Limb (tissue), 2 donors: ENCODE measurements at regions not wholly inside any gene's neighbourhood (a gene's known extent, or its start where the extent isn't known, plus 50 kb on each side); places are given as distances from the start of the nearest gene placed in this dataset.

Experiments
- DNase-seq, 2 donors: peaks; one replicate each; pipeline ENCODE4 v3.0.0-alpha.2; 2016; ENCODE audit errors: extremely low spot score in 2 of 2

DNA sequence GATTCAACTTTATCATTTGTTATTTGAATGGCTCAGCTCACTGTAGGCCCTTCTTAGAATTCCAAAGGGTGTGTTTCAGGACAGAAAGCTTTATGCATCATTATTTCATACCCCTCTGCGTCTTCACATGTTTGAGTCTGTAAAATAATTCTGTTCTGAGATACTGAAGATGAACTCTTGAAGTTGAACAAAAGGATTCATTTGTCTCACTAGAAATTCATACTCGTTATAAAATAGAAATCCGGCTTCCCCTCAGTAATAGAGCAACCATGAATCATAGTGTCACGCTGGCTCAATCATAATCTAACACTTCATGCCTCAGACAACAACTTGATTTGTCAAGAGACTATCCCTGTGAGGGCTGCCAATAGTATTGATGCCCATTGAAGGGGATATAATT, 1015.4 kb upstream of the SEMA6D start:
- DNase-seq, result no peak

DNA sequence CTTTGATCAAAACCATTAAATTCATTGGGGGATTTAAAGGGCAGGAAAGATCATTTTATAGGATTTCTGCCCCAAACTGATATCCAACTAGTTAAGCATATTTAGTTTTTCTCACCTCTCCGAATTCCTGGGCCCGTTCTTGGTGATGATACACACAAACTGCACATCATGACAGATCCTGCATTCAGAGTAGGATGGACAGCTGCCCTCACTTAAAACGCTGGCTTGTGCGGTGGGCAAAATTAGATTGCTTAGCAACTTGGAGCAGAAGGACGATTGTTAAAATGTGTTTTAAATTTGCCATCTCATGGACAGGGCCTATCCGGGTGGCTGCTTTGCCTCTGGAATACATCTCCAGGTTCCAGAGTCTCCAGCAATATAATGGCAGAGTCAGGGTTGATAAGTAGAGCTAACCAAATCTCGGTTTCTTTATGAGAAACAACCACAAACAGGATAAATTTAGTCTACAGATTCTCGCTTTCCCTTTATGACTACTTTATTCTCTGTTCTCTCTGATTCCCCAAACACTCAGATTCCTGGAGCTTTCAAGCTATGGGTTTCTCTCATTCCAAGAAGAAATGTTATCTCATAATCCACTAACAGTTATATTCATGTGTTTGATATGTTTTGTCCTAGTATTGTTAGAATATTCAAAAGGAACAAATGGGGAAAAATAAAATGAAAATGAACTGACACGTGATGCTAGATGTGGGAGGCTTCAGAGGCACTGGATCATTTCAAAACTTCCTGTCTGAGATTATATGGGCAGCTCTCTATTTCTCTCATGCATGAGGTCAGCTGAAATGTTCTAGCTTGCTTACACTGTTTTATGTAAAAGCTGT, 1014.1 kb upstream of the SEMA6D start:
- no peak for DNase-seq

DNA sequence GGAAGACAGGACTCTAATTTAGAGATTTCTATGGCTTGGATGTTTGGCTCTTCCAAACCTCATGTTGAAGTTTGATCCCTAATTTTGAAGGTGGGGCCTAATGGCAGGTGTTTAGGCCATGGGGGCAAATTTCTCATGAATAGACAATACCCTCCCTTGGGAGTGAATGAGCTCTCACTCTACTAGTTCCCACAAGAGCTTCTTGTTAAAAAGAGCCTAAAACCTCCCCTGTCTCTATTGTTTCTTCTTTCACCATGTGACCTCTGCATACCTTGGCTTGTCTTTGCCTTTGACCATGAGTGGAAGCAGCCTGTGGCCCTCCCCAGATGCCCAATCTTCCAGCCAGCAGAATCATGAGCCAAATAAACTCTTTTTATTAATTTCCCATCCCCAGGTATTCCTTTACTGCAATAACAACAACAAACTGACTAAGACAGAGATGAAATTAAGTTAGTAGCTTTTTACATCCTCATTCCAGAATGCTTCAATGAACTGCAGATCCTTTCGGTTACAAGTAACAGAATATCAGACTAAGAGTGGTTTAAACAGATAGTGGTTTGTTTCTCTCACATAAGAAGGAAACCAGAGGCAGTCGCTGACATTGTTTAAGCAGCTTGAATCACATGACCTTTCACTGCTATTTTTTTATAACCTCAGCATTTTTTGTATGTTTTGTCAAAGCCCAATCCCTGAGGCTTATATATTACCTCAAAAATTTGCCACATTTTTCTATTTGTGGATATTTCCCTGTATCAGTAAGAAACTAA, 1013.3 kb upstream of the SEMA6D start:
- DNase-seq, result no peak

DNA sequence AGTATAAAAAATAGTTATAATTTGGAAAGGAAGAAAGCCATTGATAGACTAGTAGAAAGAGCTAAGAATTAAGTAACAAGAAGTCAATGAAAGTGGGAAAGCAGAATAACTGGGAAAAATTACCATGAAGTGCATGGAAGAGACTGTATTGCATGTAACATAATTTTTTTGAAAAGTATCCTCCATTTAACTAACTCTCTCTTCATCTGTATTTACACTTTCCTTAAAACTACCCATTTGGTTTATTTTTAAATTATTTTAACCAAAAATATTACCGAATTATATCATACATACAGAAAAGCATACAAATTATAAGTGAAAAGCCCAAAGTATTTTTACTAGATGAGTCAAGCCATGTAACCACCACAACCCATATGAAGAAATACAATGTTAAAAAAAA, 1009.9 kb upstream of the SEMA6D start:
- DNase-seq, result no peak

DNA sequence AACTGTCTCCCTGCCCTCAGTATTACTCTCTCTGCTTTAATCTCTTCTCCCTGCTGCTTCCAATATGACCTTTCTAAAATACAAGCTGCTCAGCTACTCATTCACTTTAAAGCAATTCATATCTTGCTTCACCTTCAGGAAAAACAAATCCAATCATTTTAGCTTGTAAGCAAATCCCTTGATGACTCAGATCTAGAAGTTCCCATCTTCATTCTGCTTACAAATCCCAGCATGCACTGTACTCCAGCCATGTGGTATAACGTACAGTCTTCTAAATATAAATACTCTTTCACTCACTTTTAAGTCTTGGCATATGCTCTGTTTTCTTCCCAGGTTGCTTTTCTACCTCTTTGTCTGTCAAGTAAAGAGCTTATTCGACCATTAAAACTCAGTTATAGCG, 1009.1 kb upstream of the SEMA6D start:
- DNase-seq, result no peak

DNA sequence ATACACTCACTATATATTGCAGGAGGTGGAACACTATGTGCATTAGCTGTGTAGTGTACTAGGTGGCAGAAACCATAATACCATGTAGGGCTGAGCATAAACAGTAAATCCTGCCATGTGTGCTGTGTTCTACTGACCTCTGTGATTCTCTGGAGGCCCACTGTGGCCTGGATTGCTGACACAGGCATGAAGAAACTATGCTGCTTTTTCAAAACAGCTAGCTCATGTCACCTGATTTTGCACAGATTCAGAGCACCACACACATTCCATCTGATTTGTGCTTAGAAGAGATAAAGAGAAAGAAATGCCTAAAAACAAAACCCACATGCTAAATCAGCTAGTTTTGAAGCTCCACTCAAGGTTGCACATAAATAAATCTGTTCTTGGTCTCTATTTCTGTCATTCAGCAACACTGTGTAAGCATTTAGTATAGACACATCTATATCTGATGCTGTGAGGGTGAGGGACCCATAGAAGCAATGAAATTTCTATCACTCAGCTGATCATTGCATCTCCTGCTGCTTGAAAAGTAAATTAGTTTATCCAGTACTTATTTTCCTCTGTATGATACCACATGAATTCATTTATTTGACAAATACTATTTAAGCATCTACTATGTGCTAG, 1007.7 kb upstream of the SEMA6D start:
- no peak for DNase-seq

DNA sequence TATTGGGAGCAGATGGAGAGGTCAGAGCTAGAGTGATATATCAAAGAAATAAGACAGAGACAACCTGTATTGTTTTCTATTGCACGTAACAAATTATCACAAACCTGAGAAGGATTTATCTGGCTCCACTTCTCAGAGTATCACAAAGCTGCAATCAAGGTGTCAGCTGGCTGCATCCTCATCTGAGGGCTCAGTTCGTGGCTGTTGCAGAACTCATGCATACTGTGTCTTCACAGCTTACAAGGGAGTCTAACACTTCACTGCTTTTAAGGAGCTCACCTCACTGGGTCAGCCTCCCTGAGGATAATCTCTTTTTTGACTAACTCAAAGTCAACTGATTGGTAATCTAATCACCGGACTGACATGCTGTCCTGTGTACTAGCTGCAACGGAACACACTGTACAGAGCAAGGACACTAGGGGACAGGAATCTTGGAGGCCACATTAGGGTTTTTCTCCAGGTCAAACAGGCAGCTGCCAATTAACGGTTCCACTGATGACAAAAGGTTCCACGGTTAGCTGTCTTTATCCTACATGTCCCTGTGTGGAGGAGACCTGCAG, 1006.8 kb upstream of the SEMA6D start:
- no peak for DNase-seq

DNA sequence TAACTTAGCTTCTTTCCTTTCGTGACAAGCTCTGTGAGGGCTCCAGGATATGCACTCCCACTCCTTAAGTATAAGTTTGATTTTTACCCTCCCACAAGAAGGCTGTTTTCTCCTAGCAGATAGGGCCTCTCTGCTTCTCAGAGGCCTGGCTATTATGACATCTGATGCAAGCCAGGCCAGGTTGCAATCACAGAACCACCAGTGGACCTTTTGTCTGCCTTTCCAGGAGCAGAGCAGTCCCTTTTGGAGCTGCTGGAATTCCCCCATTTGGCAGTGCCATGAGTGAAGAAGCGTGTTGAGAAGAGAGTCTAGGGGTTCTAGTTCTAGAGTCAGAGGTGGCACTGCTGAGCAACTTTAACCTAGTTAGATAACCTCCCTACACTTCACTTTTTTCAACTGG, 1004.3 kb upstream of the SEMA6D start:
- no peak for DNase-seq

DNA sequence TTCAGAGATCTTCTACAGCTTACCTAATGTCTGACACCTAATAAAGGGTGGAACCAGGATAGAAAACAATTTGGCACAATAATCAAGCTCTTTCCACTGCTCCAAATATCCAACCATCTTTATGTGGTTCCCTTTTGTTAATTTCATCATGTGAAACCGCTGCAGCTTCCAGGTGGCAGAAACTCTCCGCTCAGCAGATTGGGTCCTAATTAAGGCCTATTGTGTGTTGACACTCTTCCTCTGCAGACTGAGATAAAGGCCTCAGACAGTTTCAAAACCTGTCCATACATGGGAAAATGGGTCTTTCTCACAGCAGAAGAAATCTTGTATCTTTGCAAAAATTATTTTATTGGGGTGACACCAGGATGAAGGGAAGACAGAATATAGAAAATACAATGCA, 1002.4 kb upstream of the SEMA6D start:
- DNase-seq, result no peak

DNA sequence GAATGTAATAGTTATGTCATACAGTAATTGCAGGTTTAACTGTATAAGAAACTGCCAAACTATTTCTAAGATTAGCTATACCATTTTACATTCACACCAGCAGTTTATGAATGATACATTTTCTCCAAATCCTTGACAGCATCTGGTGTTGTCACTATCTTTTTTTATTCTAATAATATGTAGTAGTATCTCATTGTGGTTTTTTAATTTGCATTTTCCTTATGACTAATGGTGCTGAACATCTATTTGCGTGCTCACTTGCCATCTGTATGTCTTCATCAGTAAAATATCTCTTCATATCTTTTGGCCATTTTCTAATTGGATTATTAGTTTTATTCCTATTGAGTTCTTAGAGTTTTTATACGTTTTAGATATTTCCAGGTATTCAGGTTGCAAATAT, 994.0 kb upstream of the SEMA6D start:
- no peak for DNase-seq

DNA sequence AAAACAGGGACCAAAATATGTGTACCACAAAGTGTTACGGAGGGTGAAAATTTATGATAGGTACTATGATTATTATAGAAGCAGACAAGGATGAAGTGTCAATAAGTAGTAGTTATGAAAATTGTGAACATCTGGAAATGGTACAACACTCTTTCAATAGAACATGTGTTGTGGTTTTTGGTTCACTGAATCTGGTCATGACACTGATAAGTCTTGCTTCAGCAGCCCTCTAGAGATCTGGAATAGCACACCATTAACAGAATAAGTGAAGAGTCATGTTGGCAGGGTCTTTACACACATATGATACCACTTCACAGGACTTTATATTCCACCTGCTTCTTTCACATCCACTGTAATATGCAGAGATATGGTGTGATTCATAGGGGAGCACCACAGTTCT, 985.2 kb upstream of the SEMA6D start:
- DNase-seq, result no peak

DNA sequence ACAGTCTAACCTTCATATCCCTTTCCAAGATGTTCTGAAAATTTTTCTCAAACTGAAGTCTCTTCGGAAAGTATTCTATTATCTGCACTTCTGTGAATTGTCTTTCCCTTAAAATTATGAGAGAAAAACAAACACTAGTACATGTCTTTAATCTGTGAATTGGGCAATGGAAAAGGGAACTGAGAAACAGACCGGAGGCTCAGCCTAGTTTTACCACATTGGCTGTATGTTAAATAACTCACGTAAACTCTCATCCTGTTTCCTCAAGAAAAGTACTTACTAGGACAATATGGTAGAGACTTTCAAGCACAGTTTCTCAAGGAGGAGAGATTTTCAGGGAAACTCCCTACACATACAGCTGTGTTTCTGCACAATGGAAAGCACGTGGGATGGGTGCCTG, 982.2 kb upstream of the SEMA6D start:
- DNase-seq, result no peak

DNA sequence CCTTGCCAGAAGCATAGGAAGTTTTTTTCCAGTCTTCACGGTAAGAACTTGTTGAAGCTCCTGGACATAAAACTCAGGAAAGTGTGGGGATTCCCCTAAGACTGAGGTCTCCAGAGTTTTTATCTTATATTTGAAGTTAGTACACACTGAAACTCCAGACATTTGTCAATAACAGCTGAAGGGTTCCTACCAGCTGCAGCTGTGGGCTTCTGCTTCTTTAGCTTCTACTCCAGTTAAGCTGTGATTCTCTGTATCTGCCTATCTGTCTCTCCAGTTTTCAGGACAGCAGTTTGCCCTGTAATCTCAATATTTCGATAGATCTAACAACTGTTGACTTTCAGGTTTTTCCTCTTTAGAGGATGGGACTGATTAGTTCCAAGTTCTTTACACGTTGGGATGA, 966.0 kb upstream of the SEMA6D start:
- no peak for DNase-seq

DNA sequence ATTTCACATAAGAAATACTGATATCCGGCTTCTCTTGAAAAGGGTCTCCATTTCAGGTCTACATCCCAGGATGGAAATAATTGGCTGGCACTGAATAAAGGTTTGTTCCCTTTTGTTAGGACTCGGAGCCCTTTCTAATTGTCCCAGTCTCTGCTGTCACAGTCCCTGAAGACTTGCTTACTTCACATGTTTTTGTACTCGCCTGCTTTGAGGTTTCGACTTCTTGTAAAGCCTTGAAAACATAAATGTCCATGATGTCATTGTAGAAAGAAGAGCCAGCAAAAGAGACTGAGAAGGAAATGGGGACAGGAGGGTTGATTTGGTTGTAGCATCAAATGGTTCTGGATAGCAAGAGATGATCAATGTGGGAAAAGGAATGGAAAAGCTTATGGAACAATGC, 963.4 kb upstream of the SEMA6D start:
- DNase-seq, result no peak

DNA sequence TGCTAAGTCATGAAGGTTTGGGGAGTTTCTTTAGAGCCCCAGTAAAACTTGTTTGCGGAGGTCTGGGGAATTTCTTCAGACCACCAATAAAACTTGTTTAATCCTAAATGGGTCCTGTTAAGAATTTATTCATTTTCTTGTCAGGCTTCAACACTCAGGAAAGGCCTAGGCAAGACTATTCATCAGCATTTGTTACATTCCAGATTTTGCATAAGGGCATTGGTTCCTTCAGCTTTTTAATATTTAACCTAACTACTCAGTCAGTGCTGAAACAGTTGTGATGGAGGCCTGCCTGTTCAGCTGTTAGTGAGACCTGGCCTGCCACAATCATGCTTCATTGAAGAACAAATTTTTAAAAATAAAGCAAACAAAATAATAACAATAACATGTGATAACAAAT, 954.2 kb upstream of the SEMA6D start:
- DNase-seq, result no peak

DNA sequence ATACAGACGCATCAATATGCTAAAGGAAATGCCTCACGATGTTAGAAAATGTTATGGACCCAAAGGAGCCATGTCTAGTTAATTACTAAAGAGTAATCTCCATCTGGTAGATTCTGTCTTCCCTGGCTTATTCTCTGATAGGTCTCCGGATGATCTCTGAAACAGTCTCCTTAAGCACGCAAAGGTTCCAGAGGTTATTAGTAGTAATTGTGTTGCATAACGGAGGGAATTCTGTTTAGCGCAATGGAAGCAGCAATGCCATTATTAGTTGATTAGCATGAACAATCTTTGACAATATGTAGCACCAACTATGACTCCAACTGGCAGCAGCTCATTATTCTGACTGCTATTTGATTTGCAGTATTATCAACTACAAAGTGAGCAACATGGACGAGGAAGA, 952.5 kb upstream of the SEMA6D start:
- DNase-seq, result no peak

DNA sequence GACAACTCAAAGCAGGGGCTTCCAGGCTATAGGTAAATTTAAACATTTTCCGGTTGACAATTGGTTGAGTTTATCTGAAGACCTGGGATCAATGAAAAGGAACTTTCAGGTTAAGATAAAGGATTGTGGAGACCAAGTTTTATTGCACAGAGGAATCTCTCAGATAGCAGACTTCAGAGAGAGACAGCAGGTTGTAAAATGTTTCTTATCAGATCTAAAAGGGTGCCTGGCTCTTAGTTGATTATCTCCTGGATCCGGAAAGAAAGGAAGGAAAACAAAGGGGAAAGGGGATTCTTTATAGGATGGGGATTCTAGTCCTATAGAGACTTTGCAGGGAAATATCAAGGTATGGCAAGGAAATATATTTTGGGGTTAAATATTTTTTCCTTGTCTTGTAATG, 951.3 kb upstream of the SEMA6D start:
- DNase-seq, result no peak

DNA sequence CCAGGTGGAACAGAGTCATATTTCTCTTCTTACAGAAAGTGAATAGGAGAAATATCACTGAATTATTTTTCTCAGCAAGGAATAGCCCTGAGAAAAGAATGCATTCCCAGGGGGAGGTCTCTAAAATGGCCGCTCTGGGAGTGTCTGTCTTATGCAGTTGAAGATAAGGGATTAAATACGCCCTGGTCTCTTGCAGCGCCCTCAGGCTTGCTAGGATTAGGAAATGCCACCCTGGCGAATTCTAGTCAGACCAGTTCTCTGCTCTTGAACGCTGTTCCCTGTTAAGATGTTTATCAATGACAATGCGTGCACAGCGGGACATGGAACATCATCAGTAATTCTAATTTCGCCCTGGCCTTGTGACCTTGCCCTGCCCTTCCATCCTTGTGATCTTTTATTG, 949.0 kb upstream of the SEMA6D start:
- DNase-seq, result no peak

DNA sequence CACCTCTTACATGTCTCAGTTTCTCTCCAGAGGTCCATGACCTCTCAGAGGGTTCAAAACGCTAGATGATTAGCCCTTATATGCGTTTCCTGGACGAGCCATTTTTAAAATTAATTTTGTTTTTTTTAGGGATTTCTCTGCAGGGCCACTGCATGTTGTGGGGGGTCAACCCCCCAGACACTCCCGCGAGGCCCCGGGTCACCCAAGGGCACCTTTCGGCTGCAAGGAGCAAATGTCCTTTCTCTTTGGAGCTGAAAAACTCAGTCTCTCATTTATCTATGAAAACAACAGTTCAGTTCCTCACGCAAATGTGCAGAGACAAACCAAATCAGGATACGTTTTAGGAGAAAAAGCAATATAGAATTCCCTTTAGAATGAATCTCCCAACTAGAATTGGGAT, 944.3 kb upstream of the SEMA6D start:
- DNase-seq, result no peak

DNA sequence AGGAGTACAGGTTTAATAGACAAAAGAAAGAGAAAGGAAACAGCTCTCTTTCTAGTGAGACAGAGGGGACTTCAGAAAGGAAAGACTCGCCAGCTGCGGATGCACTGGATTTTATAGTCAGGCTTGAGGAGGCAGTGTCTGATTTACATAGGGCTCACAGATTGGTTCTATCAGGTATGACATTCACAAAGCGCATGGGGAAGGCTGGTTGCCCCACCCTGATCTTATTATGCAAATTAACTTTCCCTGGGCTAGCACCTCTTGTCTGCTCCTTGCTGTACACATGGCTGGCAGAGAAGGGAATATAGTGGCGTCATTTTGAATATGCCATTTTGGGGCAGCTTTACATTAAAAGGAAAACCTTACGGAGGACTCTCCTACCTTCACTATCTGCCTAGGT, 938.4 kb upstream of the SEMA6D start:
- DNase-seq, result no peak

DNA sequence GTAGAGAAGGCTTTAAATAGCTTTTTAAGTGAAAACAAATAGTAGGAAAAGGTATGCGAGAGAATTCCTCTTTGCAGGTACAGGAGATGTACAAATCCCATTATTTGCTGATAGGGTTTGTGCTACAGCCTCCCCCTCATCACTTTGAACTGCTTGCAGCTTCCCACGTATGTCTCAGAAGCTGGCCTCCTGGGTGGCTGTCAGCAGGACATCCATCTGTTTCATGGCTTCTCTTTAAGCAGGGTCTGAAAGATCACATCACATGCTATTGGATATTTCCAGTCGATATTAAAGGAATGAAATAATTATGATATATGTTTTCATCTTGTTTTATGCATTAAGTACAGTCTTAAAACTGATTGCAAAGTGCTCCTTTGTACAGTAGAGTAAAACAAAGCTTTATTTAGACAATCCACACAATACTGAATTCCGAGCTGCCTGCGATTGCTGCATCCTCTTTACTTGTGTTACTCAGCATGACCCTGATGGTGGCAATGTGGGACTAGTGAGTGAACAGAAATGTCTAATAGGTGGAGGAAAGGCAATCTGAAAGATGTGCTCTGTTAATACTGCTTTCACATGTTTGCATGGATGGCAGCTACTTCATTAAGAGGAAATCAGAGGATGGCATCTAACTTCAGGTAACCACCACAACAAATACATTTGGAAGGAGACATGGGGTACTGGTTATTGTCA, 930.6 kb upstream of the SEMA6D start:
- no peak for DNase-seq

DNA sequence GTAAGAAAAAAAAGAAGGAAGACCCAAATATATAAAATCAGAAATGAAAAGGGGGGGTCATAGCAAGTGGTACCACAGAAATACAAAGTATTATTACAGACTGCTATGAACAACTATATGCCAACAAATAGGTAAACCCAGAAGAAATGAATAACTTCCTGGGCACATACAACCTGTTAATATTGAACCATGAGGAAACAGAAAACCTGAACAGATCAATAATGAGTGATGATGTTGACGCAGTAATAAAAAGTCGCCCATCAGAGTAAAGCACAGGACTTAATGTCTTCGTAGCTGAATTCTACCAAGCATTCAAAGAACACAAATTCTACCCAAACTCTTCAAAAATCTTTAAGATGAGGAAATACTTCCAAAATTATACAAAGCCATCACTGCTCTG, 921.6 kb upstream of the SEMA6D start:
- DNase-seq, result no peak
